Gastroesophageal sphincter (tissue), 4 donors: ENCODE measurements at regions not wholly inside any gene's neighbourhood (a gene's known extent, or its start where the extent isn't known, plus 50 kb on each side); places are given as distances from the start of the nearest gene placed in this dataset.
A peak's percentile ranks its signal among the peaks of the same experiment; 100 is the strongest.

Source experiments
- ATAC-seq: fragments of 150-250 bp; one replicate; pipeline ENCODE4 v1.9.1; 2016; ENCODE audit warnings: mild to moderate bottlenecking, moderate library complexity
- H3K27ac ChIP-seq, 4 donors: fragments of 200-600 bp; sonication (generic) in 3 of 4; 1 replicate in 3 of 4; 2 replicates in 1 of 4; pipeline ENCODE4 v1.5.1; 2016 to 2019
- H3K27me3 ChIP-seq: fragments of 200-600 bp; sonication (generic); one replicate; pipeline ENCODE4 v1.5.1; 2019
- H3K36me3 ChIP-seq, 2 donors: fragments of 200-600 bp; sonication (generic); one replicate each; pipeline ENCODE4 v1.5.1; 2019; ENCODE audit warnings: control low read depth in 1 of 2
- H3K4me1 ChIP-seq, 3 donors: fragments of 200-600 bp; sonication (generic); 1 replicate in 2 of 3; 2 replicates in 1 of 3; pipeline ENCODE4 v1.5.1; 2016 to 2019; ENCODE audit warnings: control low read depth in 2 of 3
- H3K4me3 ChIP-seq, 2 donors: fragments of 200-600 bp; sonication (generic); one replicate each; pipeline ENCODE4 v1.5.1; 2019; ENCODE audit warnings: mild to moderate bottlenecking in 1 of 2, moderate library complexity in 1 of 2
- H3K9me3 ChIP-seq, 3 donors: fragments of 200-600 bp; sonication (generic); one replicate each; pipeline ENCODE4 v1.5.1; 2017 to 2019; ENCODE audit warnings: control low read depth in 2 of 3
- CTCF ChIP-seq, 4 experiments: fragments of 200-600 bp in 2 of 4; fragments of 450-650 bp in 2 of 4; sonication (generic) in 1 of 4; IDR thresholded peaks; one replicate each; pipeline ENCODE4 v1.5.1; 2017 to 2019; ENCODE audit warnings: antibody characterized with exemption in 4 of 4, mild to moderate bottlenecking in 2 of 4, moderate library complexity in 2 of 4
- EP300 ChIP-seq: sonication (generic); formaldehyde crosslinking; IDR thresholded peaks from one replicate; pipeline ENCODE4 v1.6.1; 2017; ENCODE audit warnings: antibody characterized with exemption, mild to moderate bottlenecking
- POLR2A ChIP-seq, 2 donors: fragments of 450-650 bp; IDR thresholded peaks; one replicate each; pipeline ENCODE4 v1.6.1; 2017; ENCODE audit warnings: antibody characterized with exemption in 2 of 2, mild to moderate bottlenecking in 2 of 2, moderate library complexity in 1 of 2
- POLR2AphosphoS5 ChIP-seq: sonication (generic); formaldehyde crosslinking; IDR thresholded peaks from one replicate; pipeline ENCODE4 v1.6.1; 2017; ENCODE audit warnings: antibody characterized with exemption
- WGBS, 2 donors: methylation state at CpG; one replicate each; pipeline ENCODE4 v1.1.5; 2018; ENCODE audit warnings: low coverage in 1 of 2; 5-methylcytosine and 5-hydroxymethylcytosine counted together

- Histone ChIP-seq H3K9me3 (no peaks in the 10 kb centered on the region), H3K4me1 (peaks cover 0 to 70% (median 16%) of the 10 kb centered on the region in 3 donors), H3K27me3 (no peaks in the 10 kb centered on the region), H3K27ac (no peak overlapping the region), H3K4me3 (no peak overlapping the region), H3K36me3 (no peaks in the 10 kb centered on the region)
- TF ChIP-seq EP300 (no peak), CTCF (IDR thresholded peaks at IDR 0.05) (peak in 3 of 4 experiments; percentile 87 to 99 (median 96))
- peak; percentile 31 for ATAC-seq
- no CpG with 5 or more reads among the region's 36 CpGs for WGBS, 2 donors
Observed at GRCh38 chr16:85303354-85303883, 191.1 kb upstream of the CIBAR2 start.

DNA sequence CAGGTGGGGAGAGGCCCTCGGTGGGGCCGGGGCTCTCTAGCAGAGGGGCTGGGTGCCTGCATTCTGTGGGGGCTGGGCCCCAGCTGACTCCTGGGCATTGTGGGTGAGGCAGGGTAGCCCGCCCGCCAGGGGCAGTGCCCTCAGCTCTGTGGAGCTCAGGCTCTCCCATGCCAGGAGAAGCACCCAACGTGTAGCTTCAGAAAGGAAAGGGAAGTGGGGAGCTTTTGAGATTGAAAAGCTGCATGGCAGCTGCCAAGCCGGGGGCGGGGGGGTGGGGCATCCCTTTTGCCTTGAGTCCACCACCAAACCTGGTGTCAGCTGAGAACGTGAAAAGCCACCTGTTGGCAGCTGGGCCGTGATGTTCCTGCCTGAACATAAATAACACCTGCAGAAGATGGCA, 192.1 kb upstream of the CIBAR2 start:
- Histone ChIP-seq H3K4me3 (no peak overlapping the region), H3K4me1 (peaks cover 0 to 80% (median 23%) of the 10 kb centered on the region in 3 donors), H3K27ac (no peak overlapping the region), H3K9me3 (no peaks in the 10 kb centered on the region), H3K36me3 (no peaks in the 10 kb centered on the region), H3K27me3 (no peaks in the 10 kb centered on the region)
- 100% methylated on average over 1 of the region's 9 CpGs; no CpG with 5 or more reads in 1 of the 2 donors for WGBS, 2 donors
- no peak for ATAC-seq
- TF ChIP-seq EP300 (no peak), POLR2AphosphoS5 (no peak), CTCF (IDR thresholded peaks at IDR 0.05) (no peak), POLR2A (IDR thresholded peaks at IDR 0.05) (no peak)

DNA sequence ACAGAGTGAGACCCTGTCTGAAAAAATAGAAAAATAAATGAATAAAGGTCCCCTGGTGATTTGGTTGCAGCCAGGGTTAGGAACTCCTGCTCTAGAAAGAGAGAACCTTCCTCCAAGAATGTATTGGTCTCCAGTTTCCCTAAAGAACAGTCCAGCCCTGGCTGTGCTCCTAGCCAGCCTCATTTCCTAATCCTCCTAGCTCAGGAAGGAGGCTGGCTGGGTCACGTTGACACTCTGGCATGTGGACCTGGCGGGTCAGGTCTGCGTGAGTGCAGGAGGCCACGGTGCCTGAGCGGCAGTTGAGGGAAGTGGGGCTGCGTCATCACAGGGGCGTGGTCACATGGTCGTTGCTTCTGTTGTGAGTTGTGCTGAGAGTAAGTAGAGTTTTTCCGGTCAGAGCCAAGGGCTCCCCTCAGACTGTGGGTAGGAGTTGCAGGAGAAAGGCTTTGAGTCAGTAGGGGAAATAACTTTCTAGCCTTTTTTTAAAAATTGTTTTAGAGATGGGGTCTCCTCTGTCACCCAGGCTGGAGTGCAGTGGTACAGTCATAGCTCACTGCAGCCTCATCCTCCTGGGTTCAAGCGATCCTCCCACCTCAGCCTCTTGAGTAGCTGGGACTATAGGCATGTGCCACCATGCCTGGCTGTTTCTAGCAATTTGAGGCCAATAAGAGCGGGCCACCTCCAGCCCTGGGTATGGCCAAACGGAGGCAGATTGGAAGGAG, 194.0 kb upstream of the CIBAR2 start:
- H3K4me1 ChIP-seq = peaks cover 3 to 98% (median 33%) of the 10 kb centered on the region in 3 donors
- peak; percentile 82 for TF ChIP-seq POLR2AphosphoS5
- TF ChIP-seq CTCF (IDR thresholded peaks at IDR 0.05) = peak in 1 of 4 experiments; percentile 9
- TF ChIP-seq EP300 = no peak
- peak overlapping the region in 3 of 4 donors; percentile 33 to 45 (median 43) for H3K27ac ChIP-seq
- no peaks in the 10 kb centered on the region for H3K9me3 ChIP-seq
- H3K36me3 ChIP-seq = no peaks in the 10 kb centered on the region
- ATAC-seq = peak; percentile 92
- no peak overlapping the region for H3K4me3 ChIP-seq
- H3K27me3 ChIP-seq = no peaks in the 10 kb centered on the region
- 24 to 39% methylated on average over 5 to 7 of the region's 12 CpGs for WGBS, 2 donors

GRCh38 chr16:85306793-85307551, 194.7 kb upstream of the CIBAR2 start:
- 70 to 100% methylated on average over 4 of the region's 19 CpGs for WGBS, 2 donors
- Histone ChIP-seq H3K27ac (peak overlapping the region in 3 of 4 donors; percentile 33 to 45 (median 41)), H3K36me3 (no peaks in the 10 kb centered on the region), H3K4me3 (no peak overlapping the region), H3K9me3 (no peaks in the 10 kb centered on the region), H3K4me1 (peaks cover 3 to 98% (median 37%) of the 10 kb centered on the region in 3 donors), H3K27me3 (no peaks in the 10 kb centered on the region)
- no peak for ATAC-seq
- TF ChIP-seq EP300 (no peak), CTCF (IDR thresholded peaks at IDR 0.05) (no peak), POLR2AphosphoS5 (no peak), POLR2A (IDR thresholded peaks at IDR 0.05) (no peak)
